ENCODE measurements at regions not wholly inside any gene's neighbourhood (a gene's known extent, or its start where the extent isn't known, plus 50 kb on each side); places are given as distances from the start of the nearest gene placed in this dataset.

- Histone ChIP-seq H3K4me3 (no peak overlapping the region), H3K27ac (peak overlapping the region in 2 of 4 donors; percentile 14 to 29), H3K4me1 (peaks cover 15 to 33% (median 29%) of the 10 kb centered on the region in 4 donors), H3K36me3 (no peaks in the 10 kb centered on the region), H3K9me3 (no peaks in the 10 kb centered on the region), H3K27me3 (no peaks in the 10 kb centered on the region)
- no peak for ATAC-seq (ENCODE audit: low FRiP score in 2 of 2)
- 12 to 26% methylated on average over 1 of the region's 1 CpG for WGBS, 2 donors
- DNase-seq: no peak
- peak in 1 of 4 donors; percentile 27 for TF ChIP-seq EP300 (IDR thresholded peaks at IDR 0.05)
- no peak for TF ChIP-seq POLR2A (IDR thresholded peaks at IDR 0.05)
Measured at GRCh38 chr5:54702470-54702869, 184.9 kb downstream of the SNX18 start.

DNA sequence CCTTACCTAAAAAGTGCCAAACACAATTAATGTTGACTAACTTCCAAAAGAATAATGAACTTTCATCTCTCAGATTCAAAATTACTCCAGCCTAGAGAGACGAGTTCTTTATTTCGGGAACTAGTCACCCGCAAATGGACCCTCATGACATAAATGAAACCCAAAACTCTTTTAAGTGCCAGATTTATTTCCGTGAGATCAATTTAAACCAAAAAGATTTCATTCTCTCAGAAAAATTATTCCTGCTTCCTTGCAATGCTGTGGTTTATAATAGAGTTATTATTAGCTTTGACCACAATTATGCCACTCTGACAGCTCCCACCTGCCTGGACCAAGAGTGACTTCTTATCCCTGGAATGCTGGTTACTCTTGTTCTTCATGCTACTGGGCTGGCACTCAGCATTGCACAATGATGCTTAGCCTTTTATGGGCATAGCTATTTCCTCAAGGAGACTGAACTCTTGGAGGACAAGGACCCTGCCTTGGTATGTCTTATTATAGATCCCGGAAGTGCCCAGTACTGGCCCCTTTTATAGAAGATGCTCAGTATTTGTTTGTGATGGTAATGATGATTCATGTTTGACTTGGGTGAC lies 183.5 kb downstream of the SNX18 start:
- ATAC-seq (ENCODE audit: low FRiP score in 2 of 2) (peak; percentile 63 to 92), DNase-seq (peak in 1 of 2 donors; percentile 88)
- peak; percentile 83 to 96 for TF ChIP-seq POLR2AphosphoS5 (IDR thresholded peaks at IDR 0.05)
- TF ChIP-seq CTCF (IDR thresholded peaks at IDR 0.05): no peak
- TF ChIP-seq POLR2A (IDR thresholded peaks at IDR 0.05): no peak
- peak in 2 of 4 donors; percentile 51 to 96 for TF ChIP-seq EP300 (IDR thresholded peaks at IDR 0.05)
- Histone ChIP-seq H3K9me3 (no peaks in the 10 kb centered on the region), H3K27ac (peak overlapping the region in 3 of 4 donors; percentile 15 to 77 (median 24)), H3K4me1 (peaks cover 15 to 35% (median 32%) of the 10 kb centered on the region in 4 donors), H3K4me3 (no peak overlapping the region), H3K36me3 (no peaks in the 10 kb centered on the region), H3K27me3 (no peaks in the 10 kb centered on the region)
- WGBS, 2 donors: 62 to 69% methylated on average over 5 of the region's 5 CpGs

- H3K27me3 ChIP-seq: no peaks in the 10 kb centered on the region
- DNase-seq: no peak
- WGBS, 2 donors: 66 to 76% methylated on average over 4 of the region's 4 CpGs
- no peaks in the 10 kb centered on the region for H3K9me3 ChIP-seq
- no peak overlapping the region for H3K4me3 ChIP-seq
- no peak overlapping the region for H3K27ac ChIP-seq
- TF ChIP-seq POLR2A (IDR thresholded peaks at IDR 0.05) (no peak), CTCF (IDR thresholded peaks at IDR 0.05) (no peak), EP300 (IDR thresholded peaks at IDR 0.05) (no peak), POLR2AphosphoS5 (IDR thresholded peaks at IDR 0.05) (no peak)
- ATAC-seq (ENCODE audit: low FRiP score in 2 of 2): no peak
- H3K36me3 ChIP-seq: no peaks in the 10 kb centered on the region
- peaks cover 5 to 36% (median 17%) of the 10 kb centered on the region in 4 donors for H3K4me1 ChIP-seq
Measured at GRCh38 chr5:54696931-54697330, 179.4 kb downstream of the SNX18 start.

DNA sequence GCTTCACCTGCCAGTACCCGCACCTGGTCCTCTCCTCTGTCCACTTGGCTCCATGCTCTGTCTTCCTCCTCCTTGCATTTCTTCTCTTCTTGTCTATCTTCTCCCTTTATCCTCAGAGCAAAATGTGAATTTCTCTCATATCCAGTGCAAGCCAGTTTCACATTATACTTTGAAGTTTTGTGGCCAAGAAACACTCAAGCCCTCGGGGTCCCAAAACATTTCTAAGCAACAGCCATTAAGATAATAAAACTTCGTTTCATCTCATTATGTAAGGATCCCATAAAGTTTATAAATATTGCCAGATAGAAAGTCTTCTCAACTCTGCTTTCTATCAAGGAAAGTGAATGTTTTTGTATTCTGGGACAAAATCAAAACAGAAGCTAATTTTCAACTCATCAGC lies 178.8 kb downstream of the SNX18 start:
- WGBS, 2 donors: 87 to 89% methylated on average over 3 of the region's 3 CpGs
- ATAC-seq (ENCODE audit: low FRiP score in 2 of 2) (no peak), DNase-seq (no peak)
- Histone ChIP-seq H3K4me3 (no peak overlapping the region), H3K27ac (peak overlapping the region in 1 of 4 donors; percentile 21), H3K9me3 (no peaks in the 10 kb centered on the region), H3K27me3 (no peaks in the 10 kb centered on the region), H3K4me1 (peaks cover 5 to 30% (median 11%) of the 10 kb centered on the region in 4 donors), H3K36me3 (no peaks in the 10 kb centered on the region)
- no peak for TF ChIP-seq POLR2AphosphoS5 (IDR thresholded peaks at IDR 0.05)
- TF ChIP-seq EP300 (IDR thresholded peaks at IDR 0.05): no peak
- no peak for TF ChIP-seq CTCF (IDR thresholded peaks at IDR 0.05)
- TF ChIP-seq POLR2A (IDR thresholded peaks at IDR 0.05): no peak

DNA sequence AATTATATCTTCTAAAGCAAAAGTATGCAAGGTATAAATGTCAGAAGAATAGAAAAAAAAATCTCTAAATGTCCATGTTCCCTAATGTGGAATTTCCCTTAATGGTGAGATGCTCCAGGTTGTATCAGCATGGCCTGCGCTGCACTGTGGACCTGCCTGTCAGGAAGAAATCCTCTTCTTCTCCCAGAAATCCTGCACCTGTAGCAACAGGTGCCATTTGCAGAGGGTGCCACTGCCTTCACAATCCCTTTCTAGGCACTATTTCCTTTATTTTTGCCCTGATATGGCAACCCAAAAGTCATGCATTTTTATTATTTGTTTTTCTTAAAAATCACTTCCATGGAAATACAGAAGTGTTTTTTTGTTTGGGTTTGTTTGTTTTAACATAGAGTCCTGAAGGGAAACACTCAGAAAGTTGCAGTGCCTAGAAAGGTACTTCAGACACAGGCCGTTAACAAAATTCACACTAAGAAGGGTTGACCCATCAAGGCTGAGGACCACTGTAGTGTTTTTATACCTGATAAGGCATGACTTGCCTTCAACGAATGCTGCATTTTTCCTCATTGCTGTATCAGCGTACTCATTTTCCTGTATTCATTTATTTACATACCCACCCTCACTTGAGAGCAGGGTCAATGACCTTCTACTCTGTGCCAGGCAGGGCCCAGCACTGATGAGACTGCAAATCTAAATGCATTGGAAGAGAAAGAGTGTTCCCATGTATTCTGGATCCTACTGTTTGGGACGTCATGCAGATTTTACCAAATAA lies 177.8 kb downstream of the SNX18 start:
- DNase-seq (peak in 1 of 2 donors; percentile 68), ATAC-seq (ENCODE audit: low FRiP score in 2 of 2) (peak; percentile 54 to 89)
- no peak overlapping the region for H3K4me3 ChIP-seq
- no peaks in the 10 kb centered on the region for H3K27me3 ChIP-seq
- no peak overlapping the region for H3K27ac ChIP-seq
- peaks cover 0 to 24% (median 5%) of the 10 kb centered on the region in 4 donors for H3K4me1 ChIP-seq
- no peaks in the 10 kb centered on the region for H3K9me3 ChIP-seq
- 62 to 74% methylated on average over 5 of the region's 5 CpGs for WGBS, 2 donors
- no peaks in the 10 kb centered on the region for H3K36me3 ChIP-seq
- TF ChIP-seq POLR2A (IDR thresholded peaks at IDR 0.05): no peak
- TF ChIP-seq CTCF (IDR thresholded peaks at IDR 0.05): no peak
- peak in 3 of 4 donors; percentile 48 to 94 (median 78) for TF ChIP-seq EP300 (IDR thresholded peaks at IDR 0.05)
- TF ChIP-seq POLR2AphosphoS5 (IDR thresholded peaks at IDR 0.05): peak; percentile 52 to 60
